ENCODE measurements at regions not wholly inside any gene's neighbourhood (a gene's known extent, or its start where the extent isn't known, plus 50 kb on each side); places are given as distances from the start of the nearest gene placed in this dataset.
A peak's percentile ranks its signal among the peaks of the same experiment; 100 is the strongest.

DNA sequence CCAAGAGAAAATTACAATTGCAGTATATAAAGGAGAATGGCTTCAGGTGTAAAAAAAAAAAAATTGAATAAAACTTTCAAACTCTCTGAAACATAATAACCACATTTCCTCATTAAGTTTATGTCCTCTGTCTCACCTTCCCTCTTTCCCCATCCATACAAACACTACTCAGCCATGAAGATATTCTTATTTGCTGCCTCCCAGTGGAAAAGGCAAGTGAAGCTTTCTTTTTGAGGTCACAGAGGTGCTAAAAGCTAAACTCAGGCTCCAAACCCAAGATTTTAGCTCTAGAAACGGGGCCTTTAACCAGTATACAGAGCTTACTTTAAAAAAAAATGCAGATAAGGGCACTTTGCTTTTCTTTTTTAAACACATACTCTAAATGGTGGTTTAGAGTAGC is 1568.5 kb downstream of the FAM181B start:
- FAIRE-seq (no peak), DNase-seq (peak; percentile 6)
- no peaks in the 10 kb centered on the region for H3K4me1 ChIP-seq (ENCODE audit: control insufficient read depth in 3 of 3, insufficient read depth in 2 of 3, low read depth in 1 of 3, low read length in 2 of 3)
- H3K27me3 ChIP-seq (ENCODE audit: control insufficient read depth in 3 of 3, insufficient read depth in 3 of 3, low read length in 3 of 3), result no peaks in the 10 kb centered on the region
- WGBS, 3 donors, result 63 to 65% (median 64%) methylated on average over 1 of the region's 1 CpG
- H3K4me3 ChIP-seq (ENCODE audit: low read depth in 1 of 3, low read length in 3 of 3), result no peak overlapping the region
- H3K9me3 ChIP-seq (ENCODE audit: control insufficient read depth in 2 of 2, insufficient read depth in 1 of 2, low read depth in 1 of 2, low read length in 1 of 2), result no peaks in the 10 kb centered on the region
- no peaks in the 10 kb centered on the region for H3K36me3 ChIP-seq (ENCODE audit: control insufficient read depth in 3 of 3, insufficient read depth in 2 of 3, low read depth in 1 of 3, low read length in 3 of 3)
- no peak overlapping the region for H3K27ac ChIP-seq (ENCODE audit: low read depth in 1 of 3, low read length in 2 of 3)

DNA sequence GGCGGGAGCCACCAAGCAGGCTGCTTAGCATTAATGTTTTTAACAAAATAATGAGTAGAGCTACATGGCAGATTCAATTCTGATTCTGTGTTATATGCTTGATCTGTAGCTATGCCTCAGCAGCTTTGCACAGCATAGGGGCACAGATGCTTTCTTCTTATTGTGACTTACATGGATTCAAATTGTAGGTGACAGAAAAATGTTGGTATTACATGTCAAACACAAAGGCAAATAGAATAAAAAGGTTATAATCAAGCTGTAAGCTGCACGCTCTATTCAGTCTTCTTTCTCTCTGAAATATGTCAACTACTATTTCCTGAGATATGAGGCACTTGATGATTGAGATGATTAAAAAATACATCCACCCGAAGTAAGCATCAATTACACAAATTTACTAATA is 1573.8 kb downstream of the FAM181B start:
- H3K27me3 ChIP-seq (ENCODE audit: control insufficient read depth in 3 of 3, insufficient read depth in 3 of 3, low read length in 3 of 3), result no peaks in the 10 kb centered on the region
- H3K4me3 ChIP-seq (ENCODE audit: low read depth in 1 of 3, low read length in 3 of 3), result no peak overlapping the region
- H3K4me1 ChIP-seq (ENCODE audit: control insufficient read depth in 3 of 3, insufficient read depth in 2 of 3, low read depth in 1 of 3, low read length in 2 of 3), result no peaks in the 10 kb centered on the region
- WGBS, 3 donors, result 78 to 84% (median 80%) methylated on average over 3 of the region's 3 CpGs
- FAIRE-seq (no peak), DNase-seq (no peak)
- H3K9me3 ChIP-seq (ENCODE audit: control insufficient read depth in 2 of 2, insufficient read depth in 1 of 2, low read depth in 1 of 2, low read length in 1 of 2), result no peaks in the 10 kb centered on the region
- no peaks in the 10 kb centered on the region for H3K36me3 ChIP-seq (ENCODE audit: control insufficient read depth in 3 of 3, insufficient read depth in 2 of 3, low read depth in 1 of 3, low read length in 3 of 3)
- H3K27ac ChIP-seq (ENCODE audit: low read depth in 1 of 3, low read length in 2 of 3), result no peak overlapping the region

DNA sequence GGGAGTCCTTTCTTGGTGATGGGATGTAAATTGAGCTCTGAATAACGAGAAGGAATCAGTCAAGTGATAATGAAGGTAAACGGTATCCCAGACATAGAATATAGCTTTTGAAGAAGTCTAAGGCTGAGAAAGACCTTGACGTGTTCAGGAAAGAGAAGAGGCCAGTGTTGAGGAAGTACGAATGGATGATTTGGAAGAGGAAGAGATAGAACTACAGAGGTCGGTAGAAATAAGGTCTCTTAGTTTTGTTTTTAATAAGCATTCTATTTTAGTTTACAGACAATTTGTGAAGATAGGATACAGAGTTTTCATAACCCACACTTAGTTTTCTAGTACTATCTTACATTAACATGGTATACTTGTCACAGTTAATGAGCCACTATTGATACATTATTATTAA is 1598.1 kb downstream of the FAM181B start:
- H3K27me3 ChIP-seq (ENCODE audit: control insufficient read depth in 3 of 3, insufficient read depth in 3 of 3, low read length in 3 of 3), result no peaks in the 10 kb centered on the region
- no peaks in the 10 kb centered on the region for H3K9me3 ChIP-seq (ENCODE audit: control insufficient read depth in 2 of 2, insufficient read depth in 1 of 2, low read depth in 1 of 2, low read length in 1 of 2)
- FAIRE-seq (no peak), DNase-seq (no peak)
- H3K4me1 ChIP-seq (ENCODE audit: control insufficient read depth in 3 of 3, insufficient read depth in 2 of 3, low read depth in 1 of 3, low read length in 2 of 3), result no peaks in the 10 kb centered on the region
- H3K4me3 ChIP-seq (ENCODE audit: low read depth in 1 of 3, low read length in 3 of 3), result no peak overlapping the region
- 69 to 86% (median 75%) methylated on average over 5 of the region's 5 CpGs for WGBS, 3 donors
- no peak overlapping the region for H3K27ac ChIP-seq (ENCODE audit: low read depth in 1 of 3, low read length in 2 of 3)
- no peaks in the 10 kb centered on the region for H3K36me3 ChIP-seq (ENCODE audit: control insufficient read depth in 3 of 3, insufficient read depth in 2 of 3, low read depth in 1 of 3, low read length in 3 of 3)

GRCh38 chr11:81129618-81130017 is 1604.0 kb downstream of the FAM181B start:
- no peaks in the 10 kb centered on the region for H3K27me3 ChIP-seq (ENCODE audit: control insufficient read depth in 3 of 3, insufficient read depth in 3 of 3, low read length in 3 of 3)
- WGBS, 3 donors, result 68 to 77% (median 70%) methylated on average over 3 of the region's 3 CpGs
- no peak for DNase-seq
- no peak overlapping the region for H3K27ac ChIP-seq (ENCODE audit: low read depth in 1 of 3, low read length in 2 of 3)
- no peaks in the 10 kb centered on the region for H3K36me3 ChIP-seq (ENCODE audit: control insufficient read depth in 3 of 3, insufficient read depth in 2 of 3, low read depth in 1 of 3, low read length in 3 of 3)
- no peaks in the 10 kb centered on the region for H3K4me1 ChIP-seq (ENCODE audit: control insufficient read depth in 3 of 3, insufficient read depth in 2 of 3, low read depth in 1 of 3, low read length in 2 of 3)
- no peaks in the 10 kb centered on the region for H3K9me3 ChIP-seq (ENCODE audit: control insufficient read depth in 2 of 2, insufficient read depth in 1 of 2, low read depth in 1 of 2, low read length in 1 of 2)
- H3K4me3 ChIP-seq (ENCODE audit: low read depth in 1 of 3, low read length in 3 of 3), result no peak overlapping the region
- FAIRE-seq, result no peak

GRCh38 chr11:81112718-81113117 is 1620.9 kb downstream of the FAM181B start:
- peak in 1 of 2 donors; percentile 6 for DNase-seq
- no peaks in the 10 kb centered on the region for H3K9me3 ChIP-seq (ENCODE audit: control insufficient read depth in 2 of 2, insufficient read depth in 1 of 2, low read depth in 1 of 2, low read length in 1 of 2)

GRCh38 chr11:81104051-81104450 is 1629.6 kb downstream of the FAM181B start:
- Histone ChIP-seq H3K27ac (ENCODE audit: low read depth in 1 of 3, low read length in 2 of 3) (no peak overlapping the region), H3K9me3 (ENCODE audit: control insufficient read depth in 2 of 2, insufficient read depth in 1 of 2, low read depth in 1 of 2, low read length in 1 of 2) (no peaks in the 10 kb centered on the region), H3K36me3 (ENCODE audit: control insufficient read depth in 3 of 3, insufficient read depth in 2 of 3, low read depth in 1 of 3, low read length in 3 of 3) (no peaks in the 10 kb centered on the region), H3K4me3 (ENCODE audit: low read depth in 1 of 3, low read length in 3 of 3) (no peak overlapping the region), H3K4me1 (ENCODE audit: control insufficient read depth in 3 of 3, insufficient read depth in 2 of 3, low read depth in 1 of 3, low read length in 2 of 3) (no peaks in the 10 kb centered on the region), H3K27me3 (ENCODE audit: control insufficient read depth in 3 of 3, insufficient read depth in 3 of 3, low read length in 3 of 3) (no peaks in the 10 kb centered on the region)
- DNase-seq, result no peak
- WGBS, 3 donors, result 69 to 88% (median 77%) methylated on average over 5 of the region's 5 CpGs
- FAIRE-seq, result no peak

More at GRCh38 chr11:81112718-81113117, 1620.9 kb downstream of the FAM181B start:
- no peak for FAIRE-seq
- Histone ChIP-seq H3K36me3 (ENCODE audit: control insufficient read depth in 3 of 3, insufficient read depth in 2 of 3, low read depth in 1 of 3, low read length in 3 of 3) (no peaks in the 10 kb centered on the region), H3K4me3 (ENCODE audit: low read depth in 1 of 3, low read length in 3 of 3) (no peak overlapping the region), H3K27me3 (ENCODE audit: control insufficient read depth in 3 of 3, insufficient read depth in 3 of 3, low read length in 3 of 3) (no peaks in the 10 kb centered on the region), H3K4me1 (ENCODE audit: control insufficient read depth in 3 of 3, insufficient read depth in 2 of 3, low read depth in 1 of 3, low read length in 2 of 3) (no peaks in the 10 kb centered on the region), H3K27ac (ENCODE audit: low read depth in 1 of 3, low read length in 2 of 3) (no peak overlapping the region)

DNA sequence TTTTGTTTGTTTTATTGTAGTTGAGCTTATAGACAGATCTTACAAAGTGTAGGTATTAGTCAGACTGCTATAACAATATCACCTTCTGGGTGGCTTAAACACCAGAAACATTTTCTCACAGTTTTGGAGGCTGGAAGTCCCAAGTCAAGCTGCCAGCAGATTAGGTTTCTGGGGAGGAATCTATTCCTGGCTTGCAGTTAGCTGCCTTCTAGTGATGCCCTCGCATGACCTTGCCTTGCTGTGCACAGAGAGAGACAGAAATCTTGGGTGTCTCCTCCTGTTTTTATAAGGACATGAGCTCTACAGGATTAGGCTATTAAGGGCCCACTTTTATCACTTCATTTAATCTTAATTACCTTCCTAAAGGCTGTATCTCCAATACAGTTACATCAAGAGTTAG is 1635.2 kb downstream of the FAM181B start:
- H3K27me3 ChIP-seq (ENCODE audit: control insufficient read depth in 3 of 3, insufficient read depth in 3 of 3, low read length in 3 of 3), result no peaks in the 10 kb centered on the region
- no peaks in the 10 kb centered on the region for H3K9me3 ChIP-seq (ENCODE audit: control insufficient read depth in 2 of 2, insufficient read depth in 1 of 2, low read depth in 1 of 2, low read length in 1 of 2)
- H3K36me3 ChIP-seq (ENCODE audit: control insufficient read depth in 3 of 3, insufficient read depth in 2 of 3, low read depth in 1 of 3, low read length in 3 of 3), result no peaks in the 10 kb centered on the region
- H3K4me3 ChIP-seq (ENCODE audit: low read depth in 1 of 3, low read length in 3 of 3), result no peak overlapping the region
- FAIRE-seq, result no peak
- no peak overlapping the region for H3K27ac ChIP-seq (ENCODE audit: low read depth in 1 of 3, low read length in 2 of 3)
- 74 to 83% (median 78%) methylated on average over 1 of the region's 1 CpG for WGBS, 3 donors
- H3K4me1 ChIP-seq (ENCODE audit: control insufficient read depth in 3 of 3, insufficient read depth in 2 of 3, low read depth in 1 of 3, low read length in 2 of 3), result no peaks in the 10 kb centered on the region
- DNase-seq, result no peak

DNA sequence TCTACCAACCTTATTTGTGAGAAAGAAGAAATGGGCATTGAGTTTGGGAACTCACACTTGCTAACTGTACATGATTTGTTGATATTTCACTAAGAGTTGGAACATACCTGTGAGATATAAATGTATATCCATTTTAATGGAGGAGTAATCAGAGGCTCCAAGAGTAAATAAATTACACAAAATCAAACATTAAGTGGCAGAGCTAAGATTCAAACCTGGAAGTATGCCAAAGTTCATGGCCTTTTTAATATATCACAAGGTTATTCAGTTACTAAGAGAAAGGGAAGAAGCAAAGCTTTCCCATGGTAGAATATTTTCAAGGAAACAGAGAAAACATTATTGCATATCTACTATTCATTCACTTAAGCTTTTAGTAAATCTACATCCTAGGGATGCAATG is 1641.1 kb downstream of the FAM181B start:
- Histone ChIP-seq H3K4me3 (ENCODE audit: low read depth in 1 of 3, low read length in 3 of 3) (no peak overlapping the region), H3K9me3 (ENCODE audit: control insufficient read depth in 2 of 2, insufficient read depth in 1 of 2, low read depth in 1 of 2, low read length in 1 of 2) (no peaks in the 10 kb centered on the region), H3K36me3 (ENCODE audit: control insufficient read depth in 3 of 3, insufficient read depth in 2 of 3, low read depth in 1 of 3, low read length in 3 of 3) (no peaks in the 10 kb centered on the region), H3K27ac (ENCODE audit: low read depth in 1 of 3, low read length in 2 of 3) (no peak overlapping the region), H3K4me1 (ENCODE audit: control insufficient read depth in 3 of 3, insufficient read depth in 2 of 3, low read depth in 1 of 3, low read length in 2 of 3) (no peaks in the 10 kb centered on the region), H3K27me3 (ENCODE audit: control insufficient read depth in 3 of 3, insufficient read depth in 3 of 3, low read length in 3 of 3) (no peaks in the 10 kb centered on the region)
- no peak for FAIRE-seq
- DNase-seq, result peak in 1 of 2 donors; percentile 30

DNA sequence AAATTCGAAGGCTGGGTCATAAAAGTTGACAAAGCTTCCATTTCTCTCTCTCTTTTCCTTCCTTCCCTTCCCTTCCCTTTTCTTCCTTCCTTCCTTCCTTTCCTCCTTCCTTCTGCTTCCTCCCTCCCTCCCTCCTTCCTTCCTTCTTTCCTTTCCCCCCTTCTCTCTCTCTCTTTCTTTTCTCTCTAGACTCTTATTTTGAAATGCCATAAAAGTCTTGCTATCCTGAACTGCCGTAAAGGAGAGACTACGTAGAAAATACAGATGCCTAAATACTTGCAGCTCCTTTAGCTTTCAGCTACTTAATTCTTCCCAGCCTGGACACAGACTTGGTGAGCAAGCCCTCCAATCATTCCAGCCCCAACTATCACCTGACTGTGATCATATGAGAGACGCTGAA is 1644.4 kb downstream of the FAM181B start:
- FAIRE-seq, result no peak

More for the DNA sequence above, 1644.4 kb downstream of the FAM181B start:
- Histone ChIP-seq H3K27ac (ENCODE audit: low read depth in 1 of 3, low read length in 2 of 3) (no peak overlapping the region), H3K4me1 (ENCODE audit: control insufficient read depth in 3 of 3, insufficient read depth in 2 of 3, low read depth in 1 of 3, low read length in 2 of 3) (no peaks in the 10 kb centered on the region), H3K27me3 (ENCODE audit: control insufficient read depth in 3 of 3, insufficient read depth in 3 of 3, low read length in 3 of 3) (no peaks in the 10 kb centered on the region), H3K9me3 (ENCODE audit: control insufficient read depth in 2 of 2, insufficient read depth in 1 of 2, low read depth in 1 of 2, low read length in 1 of 2) (no peaks in the 10 kb centered on the region), H3K4me3 (ENCODE audit: low read depth in 1 of 3, low read length in 3 of 3) (no peak overlapping the region), H3K36me3 (ENCODE audit: control insufficient read depth in 3 of 3, insufficient read depth in 2 of 3, low read depth in 1 of 3, low read length in 3 of 3) (no peaks in the 10 kb centered on the region)
- no peak for DNase-seq
- WGBS, 3 donors, result 68 to 75% (median 71%) methylated on average over 4 of the region's 4 CpGs

Measured in small intestine (tissue), 7 donors.